ENCODE measurements at regions not wholly inside any gene's neighbourhood (a gene's known extent, or its start where the extent isn't known, plus 50 kb on each side); places are given as distances from the start of the nearest gene placed in this dataset.
"Not testable (repeated sequence)": the region's sequence is repeated elsewhere in the genome, so short reads cannot be mapped to it uniquely, and the experiment has no call there.

DNA sequence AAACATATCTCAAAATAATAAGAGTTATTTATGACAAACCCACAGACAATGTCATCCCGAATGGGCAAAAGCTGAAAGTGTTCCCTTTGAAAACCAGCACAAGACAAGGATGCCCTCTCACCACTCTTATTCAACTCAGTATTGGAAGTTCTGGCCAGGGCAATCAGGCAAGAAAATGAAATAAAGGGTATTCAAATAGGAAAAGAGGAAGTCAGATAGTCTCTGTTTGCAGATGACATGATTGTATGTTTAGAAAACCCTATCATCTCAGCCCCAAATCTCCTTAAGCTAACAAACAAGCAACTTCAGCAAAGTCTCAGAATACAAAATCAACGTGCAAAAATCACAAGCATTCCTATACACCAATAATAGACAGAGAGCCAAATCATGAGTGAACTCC lies 169.8 kb downstream of the MRPL39 start:
- in situ Hi-C loops (cut with HindIII; ENCODE audit: low pct_ligation_motif_present, low pct_unique_long_range_greater_than_20kb, low sequenced_read_pairs); DNase-seq: not testable (repeated sequence)

DNA sequence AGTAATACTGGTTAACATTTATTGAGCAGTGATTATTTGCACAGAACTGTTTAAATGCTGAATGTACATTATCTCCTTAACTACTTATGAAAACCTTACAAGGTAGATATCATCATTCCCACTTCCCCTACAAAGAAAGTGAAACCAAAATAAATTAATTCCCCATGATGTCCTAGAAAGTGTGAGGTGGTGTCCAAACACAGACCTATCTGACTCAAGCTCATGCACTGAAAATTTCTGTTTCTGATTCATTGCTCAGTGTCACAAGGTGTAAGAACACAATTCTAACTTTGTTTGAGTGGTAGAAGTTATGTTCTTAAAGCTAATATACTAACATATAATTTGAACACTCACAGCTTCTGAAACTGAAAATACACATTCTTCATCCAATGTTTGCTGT lies 178.7 kb downstream of the MRPL39 start:
- DNase-seq, result peak; percentile 11
- in situ Hi-C loops (cut with HindIII; ENCODE audit: low pct_ligation_motif_present, low pct_unique_long_range_greater_than_20kb, low sequenced_read_pairs), result no loop called here

DNA sequence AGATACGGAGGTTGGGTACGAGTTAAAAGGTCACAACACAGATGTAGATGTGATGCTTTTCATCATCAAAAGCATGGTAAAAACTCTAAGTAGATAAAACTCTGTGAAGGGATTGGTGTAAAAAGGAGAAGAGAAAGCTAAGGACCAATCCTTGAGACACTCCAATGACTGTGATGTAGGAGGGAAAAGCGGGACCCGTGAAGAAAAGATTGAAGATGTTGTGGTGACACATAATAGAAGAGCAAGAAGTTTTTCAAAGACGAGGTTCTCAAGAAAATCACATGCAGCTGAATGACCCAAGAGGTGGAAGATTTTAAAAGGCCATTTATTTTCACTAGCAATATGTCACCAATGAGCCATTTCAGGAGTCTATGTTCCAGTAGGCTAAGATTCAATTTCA lies 179.5 kb downstream of the MRPL39 start:
- DNase-seq, result no peak
- in situ Hi-C loops (cut with HindIII; ENCODE audit: low pct_ligation_motif_present, low pct_unique_long_range_greater_than_20kb, low sequenced_read_pairs), result no loop called here

DNA sequence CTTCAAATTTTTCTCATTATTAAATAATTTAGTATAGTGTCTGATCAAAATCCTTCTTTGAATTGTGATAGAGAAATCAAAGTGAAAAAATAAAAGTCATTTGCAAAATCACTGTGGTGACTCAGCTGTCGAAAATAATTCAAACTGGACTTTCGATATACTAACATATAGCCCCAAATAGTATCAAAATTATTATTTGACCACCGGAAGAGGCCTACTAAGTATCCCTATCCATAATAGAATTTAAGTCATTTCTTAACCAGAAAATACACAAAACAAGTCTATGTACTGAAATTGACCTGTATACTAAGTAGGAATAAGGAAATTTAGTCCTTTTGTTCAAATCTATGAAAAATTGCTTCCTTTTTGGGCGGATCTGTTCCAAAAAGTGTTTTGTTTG lies 180.7 kb downstream of the MRPL39 start:
- DNase-seq, result no peak
- in situ Hi-C loops (cut with HindIII; ENCODE audit: low pct_ligation_motif_present, low pct_unique_long_range_greater_than_20kb, low sequenced_read_pairs), result no loop called here

DNA sequence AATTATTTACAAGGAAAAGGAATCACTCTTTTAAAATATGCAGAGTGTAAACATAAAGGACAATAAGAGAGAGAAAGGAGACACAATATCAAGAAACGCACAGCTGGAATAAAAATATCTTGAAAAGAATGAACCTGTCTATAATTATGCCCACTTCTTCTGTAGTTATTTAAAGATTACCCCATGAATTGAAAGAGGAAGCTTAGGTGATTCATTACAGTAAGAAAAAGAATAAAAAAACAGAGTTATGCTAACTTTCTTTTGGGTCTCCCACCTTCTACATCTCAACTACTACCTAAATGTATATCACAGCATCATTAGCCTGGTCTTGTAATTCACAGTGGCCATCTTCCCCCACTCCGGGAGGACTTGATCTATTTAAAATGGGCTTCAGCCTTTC lies 182.1 kb downstream of the MRPL39 start:
- in situ Hi-C loops (cut with HindIII; ENCODE audit: low pct_ligation_motif_present, low pct_unique_long_range_greater_than_20kb, low sequenced_read_pairs), result no loop called here
- DNase-seq, result no peak

DNA sequence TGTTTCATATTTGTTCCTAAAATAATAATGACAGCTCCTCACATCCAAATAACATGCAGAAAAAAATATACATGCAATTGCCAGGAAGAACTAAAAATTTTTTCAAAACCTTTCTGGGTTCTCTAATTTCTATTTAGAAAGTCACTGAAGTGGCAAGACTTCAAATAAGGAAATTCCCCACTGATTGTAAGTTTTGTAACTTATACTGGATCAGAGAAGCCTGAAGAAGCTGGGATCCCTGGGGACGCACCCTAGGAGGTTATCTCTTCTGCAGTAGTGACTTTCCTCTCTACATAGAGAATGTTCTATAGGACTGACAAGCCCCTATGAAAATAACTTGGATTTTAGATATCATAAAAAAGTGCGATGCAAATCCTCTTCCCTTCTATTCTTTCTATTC lies 182.6 kb downstream of the MRPL39 start:
- in situ Hi-C loops (cut with HindIII; ENCODE audit: low pct_ligation_motif_present, low pct_unique_long_range_greater_than_20kb, low sequenced_read_pairs), result no loop called here
- DNase-seq, result no peak

DNA sequence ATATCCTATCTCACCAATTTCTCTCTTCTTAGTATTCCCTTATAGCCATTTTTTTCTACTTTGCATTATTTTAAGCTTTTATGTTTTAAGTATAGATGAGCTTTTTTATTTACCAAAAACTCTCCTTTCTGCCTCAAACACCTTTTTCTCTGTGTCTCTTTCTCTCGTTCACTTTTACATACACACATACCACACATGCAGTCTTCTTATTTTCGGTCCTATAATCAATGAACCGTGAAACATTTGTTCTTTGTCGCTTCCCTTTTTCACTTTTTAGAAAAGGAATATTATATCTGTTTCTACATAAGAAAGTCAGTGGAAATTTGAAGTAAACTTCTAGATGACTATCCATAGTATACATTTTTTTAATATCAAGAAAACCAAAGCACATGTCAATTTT lies 183.2 kb downstream of the MRPL39 start:
- DNase-seq, result no peak
- in situ Hi-C loops (cut with HindIII; ENCODE audit: low pct_ligation_motif_present, low pct_unique_long_range_greater_than_20kb, low sequenced_read_pairs), result no loop called here

DNA sequence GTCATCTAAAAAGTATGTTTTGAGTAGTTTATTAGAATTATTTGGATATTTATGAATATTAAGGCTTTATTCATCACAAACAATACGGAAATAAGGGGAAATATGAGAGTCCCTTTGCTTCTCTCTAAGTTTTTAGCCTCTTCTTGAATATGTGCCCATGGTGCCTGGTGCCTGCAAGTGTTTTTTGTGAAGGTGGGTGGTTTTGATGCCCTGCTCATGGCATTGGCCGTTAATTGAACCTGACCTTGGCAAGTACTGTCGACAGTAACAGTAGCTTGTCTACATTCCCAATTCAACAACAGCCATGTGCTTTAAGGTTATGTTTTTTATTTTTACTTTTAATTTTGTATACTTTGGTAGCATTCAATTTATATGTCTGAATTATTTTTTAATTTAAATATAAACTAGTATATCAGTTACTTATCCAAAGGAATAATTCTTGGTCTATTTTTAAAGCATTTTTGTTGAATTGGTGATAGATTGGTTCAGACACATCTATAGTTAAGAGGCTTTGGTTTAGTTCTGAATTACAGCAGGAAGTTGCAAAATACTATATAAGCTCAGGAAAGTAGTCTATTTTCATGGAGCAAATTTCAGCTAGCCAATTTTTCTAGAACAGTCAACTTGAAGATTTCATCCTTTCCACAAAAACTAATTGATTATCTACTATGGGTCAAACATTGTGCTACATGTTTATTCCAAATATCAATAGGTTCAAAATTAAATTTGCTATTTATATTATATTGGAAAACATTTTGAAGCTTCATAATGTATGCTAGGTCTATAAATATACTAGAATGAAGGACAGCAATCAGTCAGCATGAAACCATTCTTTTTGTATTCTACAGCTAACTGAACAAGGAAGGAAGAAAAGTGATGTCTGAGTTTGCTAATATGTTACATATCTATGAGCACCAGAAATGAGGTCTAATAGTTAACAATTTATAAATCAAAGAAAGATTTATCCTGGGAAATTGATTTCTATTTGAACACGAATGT lies 184.4 kb downstream of the MRPL39 start:
- no peak for DNase-seq
- in situ Hi-C loops (cut with HindIII; ENCODE audit: low pct_ligation_motif_present, low pct_unique_long_range_greater_than_20kb, low sequenced_read_pairs), result no loop called here

DNA sequence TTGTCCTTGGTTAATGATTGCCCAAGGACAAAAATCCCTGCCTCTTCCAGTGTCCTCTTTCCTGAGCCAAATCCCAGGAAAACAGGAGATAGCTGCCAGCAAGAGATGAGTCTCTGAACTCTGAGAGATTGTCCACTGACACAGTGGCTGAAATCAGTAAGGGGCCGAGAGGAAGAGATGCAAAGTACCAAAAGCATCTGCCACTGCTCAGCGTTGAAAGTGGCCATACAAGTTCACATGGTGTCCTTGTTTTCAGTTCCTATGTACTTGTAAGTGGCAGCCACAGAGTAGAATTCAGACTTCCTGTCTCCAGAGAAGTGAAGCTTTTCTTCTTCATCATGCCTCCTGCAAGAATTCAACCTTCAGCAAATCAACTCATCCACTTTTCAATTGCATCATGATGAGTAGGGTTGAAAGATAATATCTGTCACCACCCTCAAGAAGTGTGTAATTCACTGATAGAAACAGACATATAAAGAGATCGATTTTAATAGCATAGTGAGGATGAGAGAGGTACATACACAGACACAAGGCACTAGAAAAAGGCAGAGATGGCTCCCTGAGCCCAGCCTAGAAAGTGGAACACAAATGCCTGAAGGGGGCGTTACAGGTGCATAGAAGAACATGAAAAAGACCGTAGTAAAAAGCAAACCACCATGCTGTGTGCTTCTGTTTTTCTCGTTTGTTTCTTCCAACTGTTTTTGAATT lies 185.8 kb downstream of the MRPL39 start:
- in situ Hi-C loops (cut with HindIII; ENCODE audit: low pct_ligation_motif_present, low pct_unique_long_range_greater_than_20kb, low sequenced_read_pairs), result no loop called here
- peak; percentile 65 for DNase-seq

DNA sequence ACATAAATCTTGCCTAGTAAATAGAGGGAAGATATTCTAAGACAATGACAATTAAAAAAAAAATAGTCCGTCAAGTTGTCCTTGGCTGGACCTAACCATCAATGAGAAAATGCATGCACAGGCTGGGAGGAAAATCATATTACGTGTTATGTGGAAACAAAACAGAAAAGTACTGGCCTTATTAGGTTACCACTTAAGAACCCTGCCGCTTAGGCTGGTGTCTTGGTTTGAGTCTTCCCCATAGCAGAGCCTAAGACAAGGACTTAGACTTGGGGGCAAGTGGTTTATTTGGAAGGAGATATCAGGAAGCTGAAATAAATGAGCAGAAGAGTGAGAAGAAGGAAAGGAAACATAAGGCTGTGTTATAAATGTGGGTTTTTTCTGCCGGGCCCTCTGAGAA lies 186.4 kb downstream of the MRPL39 start:
- DNase-seq, result no peak
- in situ Hi-C loops (cut with HindIII; ENCODE audit: low pct_ligation_motif_present, low pct_unique_long_range_greater_than_20kb, low sequenced_read_pairs), result no loop called here

DNA sequence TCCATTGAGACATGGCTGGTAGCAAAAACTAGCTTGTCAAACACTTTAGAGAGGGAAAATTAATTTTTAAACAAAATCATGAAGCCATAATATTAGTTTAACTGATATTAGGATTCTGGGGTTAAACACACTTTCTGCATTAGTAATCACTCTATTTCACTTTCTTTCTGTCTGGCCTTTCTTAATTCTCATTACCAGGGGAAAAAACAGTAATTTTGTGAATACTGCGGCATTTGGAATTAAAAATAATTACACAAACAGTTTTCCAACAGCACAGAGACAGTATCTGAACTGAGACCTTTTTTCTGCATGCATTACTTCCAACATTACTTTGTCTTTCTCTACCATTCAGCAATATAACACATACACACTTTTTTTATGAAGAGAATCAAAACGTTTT lies 190.6 kb downstream of the MRPL39 start:
- in situ Hi-C loops (cut with HindIII; ENCODE audit: low pct_ligation_motif_present, low pct_unique_long_range_greater_than_20kb, low sequenced_read_pairs), result no loop called here
- no peak for DNase-seq

DNA sequence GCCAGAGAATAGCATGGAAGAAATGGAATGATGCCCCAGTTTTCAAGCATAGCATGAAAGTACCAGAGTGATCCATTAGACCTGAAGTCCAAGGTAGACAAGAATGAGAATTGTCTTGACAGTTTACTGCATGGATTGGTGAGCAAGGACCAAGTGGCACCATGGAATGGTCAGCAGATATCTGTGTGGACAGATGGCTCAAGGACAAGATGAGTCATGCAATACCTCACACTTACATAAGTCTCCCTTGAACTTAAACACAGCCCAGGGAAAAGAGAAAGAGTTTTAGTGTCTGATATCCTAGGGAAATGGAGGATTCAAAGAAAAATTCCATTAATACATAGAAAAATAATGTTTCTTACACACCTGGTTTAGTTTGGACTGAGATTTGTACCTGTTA lies 195.2 kb downstream of the MRPL39 start:
- in situ Hi-C loops (cut with HindIII; ENCODE audit: low pct_ligation_motif_present, low pct_unique_long_range_greater_than_20kb, low sequenced_read_pairs), result no loop called here
- DNase-seq, result no peak

DNA sequence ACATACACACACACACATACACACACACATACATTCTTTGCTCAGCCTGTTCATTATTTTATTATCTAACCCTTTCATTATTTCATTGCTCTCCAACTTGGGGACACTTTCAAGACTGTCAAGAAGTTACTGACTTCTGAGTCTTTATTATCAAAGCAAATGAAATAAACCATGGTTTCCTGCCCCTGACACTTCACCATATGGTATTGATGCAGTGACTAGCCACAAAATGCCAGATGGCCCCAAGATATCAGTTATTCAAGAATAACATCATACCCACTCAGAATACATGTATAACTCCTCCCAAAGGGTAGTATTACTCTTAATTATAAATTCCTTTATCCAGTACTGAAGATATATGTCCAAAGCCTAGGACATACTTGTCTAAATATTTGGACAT lies 197.3 kb downstream of the MRPL39 start:
- DNase-seq, result no peak
- in situ Hi-C loops (cut with HindIII; ENCODE audit: low pct_ligation_motif_present, low pct_unique_long_range_greater_than_20kb, low sequenced_read_pairs), result no loop called here

DNA sequence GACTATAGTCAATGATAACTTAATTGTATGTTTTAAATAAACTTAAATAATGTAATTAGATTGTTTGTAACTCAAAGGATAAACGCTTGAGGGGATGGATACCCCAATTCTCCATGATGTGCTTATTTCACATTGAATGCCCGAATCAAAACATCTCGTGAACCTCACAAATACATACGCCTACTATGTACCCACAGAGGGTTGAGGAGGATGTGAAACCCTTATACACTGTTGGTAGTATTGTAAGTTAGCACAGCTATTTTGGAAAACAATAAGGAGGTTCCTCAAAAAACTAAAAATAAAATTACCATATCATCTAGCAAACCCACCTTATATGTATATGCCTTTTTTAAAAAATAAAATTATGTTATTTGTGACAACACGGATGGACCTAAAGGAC lies 198.6 kb downstream of the MRPL39 start:
- in situ Hi-C loops (cut with HindIII; ENCODE audit: low pct_ligation_motif_present, low pct_unique_long_range_greater_than_20kb, low sequenced_read_pairs), result no loop called here
- DNase-seq, result no peak

DNA sequence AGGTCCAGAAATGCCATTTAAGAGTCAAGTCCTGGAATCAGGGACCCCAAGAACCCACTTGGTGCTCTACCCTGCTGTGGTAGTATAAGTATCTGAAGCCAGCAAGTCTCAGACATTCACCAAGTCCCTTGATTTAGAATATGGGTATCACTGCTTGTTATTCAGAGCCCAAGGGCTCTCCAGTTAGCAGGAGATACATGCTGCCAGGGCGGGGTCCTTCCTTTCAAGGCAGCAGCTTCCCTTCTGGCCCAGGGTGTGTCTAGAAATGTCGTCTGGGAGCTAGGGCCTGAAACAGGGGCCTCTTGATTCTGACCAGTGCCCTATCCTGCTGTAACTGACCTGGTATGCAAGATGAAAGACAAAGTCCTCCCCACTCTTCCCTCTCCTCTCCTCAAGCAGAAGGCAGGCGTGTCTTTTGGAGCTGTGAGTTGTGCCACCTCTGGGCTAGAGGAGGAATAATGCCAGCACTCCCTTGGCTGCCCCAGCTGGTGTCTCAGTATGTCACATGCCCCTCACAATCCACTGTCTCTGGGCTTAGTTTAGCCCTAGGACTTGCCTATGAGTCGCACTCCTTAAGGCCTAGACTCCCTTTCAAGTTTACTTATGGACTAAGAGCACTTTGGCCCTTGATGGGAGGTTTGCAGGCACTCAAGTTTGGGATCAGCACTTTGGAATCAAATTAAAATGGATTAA lies 200.2 kb downstream of the MRPL39 start:
- in situ Hi-C loops (cut with HindIII; ENCODE audit: low pct_ligation_motif_present, low pct_unique_long_range_greater_than_20kb, low sequenced_read_pairs), result no loop called here
- DNase-seq, result no peak

DNA sequence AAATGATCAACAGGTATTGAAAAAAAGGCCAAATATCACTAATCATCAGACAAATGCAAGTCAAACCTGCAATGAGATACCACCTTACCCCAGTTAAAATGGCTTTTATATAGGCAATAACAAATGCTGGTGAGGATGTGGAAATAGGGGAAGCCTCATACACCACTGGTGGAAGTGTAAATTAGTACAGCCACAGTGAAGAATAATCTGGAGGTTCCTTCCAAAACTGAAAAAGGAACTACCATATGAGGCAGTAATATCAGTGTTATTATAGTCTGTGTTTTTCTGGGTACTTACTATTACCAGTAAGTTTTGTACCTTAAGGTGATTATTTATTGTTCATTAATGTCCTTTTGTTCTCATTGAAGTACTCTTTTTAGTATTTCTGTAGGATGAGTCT lies 201.3 kb downstream of the MRPL39 start:
- no peak for DNase-seq
- in situ Hi-C loops (cut with HindIII; ENCODE audit: low pct_ligation_motif_present, low pct_unique_long_range_greater_than_20kb, low sequenced_read_pairs), result no loop called here

DNA sequence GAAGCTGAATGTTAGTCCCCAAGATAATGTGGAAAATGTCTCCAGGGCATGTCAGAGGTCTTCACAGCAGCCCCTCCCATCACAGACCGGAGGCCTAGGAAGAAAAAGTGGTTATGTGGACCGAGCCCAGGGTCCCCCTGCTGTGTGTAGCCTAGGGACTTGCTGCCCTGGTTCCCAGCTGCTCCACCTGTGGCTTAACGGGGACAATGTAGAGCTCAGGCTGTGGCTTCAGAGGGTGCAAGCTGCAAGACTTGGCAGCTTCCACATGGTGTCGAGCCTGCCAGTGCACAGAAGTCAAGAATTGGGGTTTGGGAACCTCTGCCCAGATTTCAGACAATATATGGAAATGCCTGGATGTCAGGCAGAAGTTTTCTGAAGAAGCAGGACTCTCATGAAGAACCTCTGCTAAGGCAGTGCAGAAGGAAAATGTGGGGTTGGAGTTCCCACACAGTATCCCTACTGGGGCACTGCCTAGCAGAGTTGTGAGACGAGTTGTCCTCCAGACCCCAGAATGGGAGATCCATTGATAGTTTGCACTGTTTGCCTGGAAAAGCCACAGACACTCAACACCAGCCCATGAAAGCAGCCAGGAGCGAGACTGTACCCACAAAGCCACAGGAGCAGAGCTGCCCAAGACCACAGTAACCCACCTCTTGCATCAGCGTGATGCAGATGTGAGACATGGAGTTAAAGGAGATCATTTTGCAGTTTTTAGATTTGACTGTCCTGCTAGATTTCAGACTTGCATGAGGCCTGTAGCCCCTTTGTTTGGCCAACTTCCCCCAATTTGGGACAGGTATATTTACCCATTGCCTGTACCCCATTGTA lies 204.9 kb downstream of the MRPL39 start:
- DNase-seq, result no peak
- in situ Hi-C loops (cut with HindIII; ENCODE audit: low pct_ligation_motif_present, low pct_unique_long_range_greater_than_20kb, low sequenced_read_pairs), result no loop called here

DNA sequence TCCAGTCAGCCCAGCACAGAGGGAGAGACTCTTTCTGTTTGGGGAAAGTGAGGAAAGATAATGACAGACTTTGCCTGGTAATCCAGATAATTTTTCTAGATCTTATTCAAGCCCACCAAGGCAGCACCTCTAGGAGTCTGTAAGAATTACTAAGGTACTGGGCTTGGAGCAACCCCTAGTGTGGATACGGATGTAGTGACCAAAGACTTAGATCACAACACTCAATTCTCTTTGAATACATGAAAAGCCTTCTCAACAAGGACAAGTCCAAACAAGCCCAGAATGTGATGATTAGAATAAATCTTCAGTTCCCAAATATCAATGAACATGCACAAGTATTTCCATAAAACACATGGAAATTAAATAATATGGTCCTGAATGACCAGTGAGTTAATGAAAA lies 206.9 kb downstream of the MRPL39 start:
- in situ Hi-C loops (cut with HindIII; ENCODE audit: low pct_ligation_motif_present, low pct_unique_long_range_greater_than_20kb, low sequenced_read_pairs), result no loop called here
- no peak for DNase-seq

DNA sequence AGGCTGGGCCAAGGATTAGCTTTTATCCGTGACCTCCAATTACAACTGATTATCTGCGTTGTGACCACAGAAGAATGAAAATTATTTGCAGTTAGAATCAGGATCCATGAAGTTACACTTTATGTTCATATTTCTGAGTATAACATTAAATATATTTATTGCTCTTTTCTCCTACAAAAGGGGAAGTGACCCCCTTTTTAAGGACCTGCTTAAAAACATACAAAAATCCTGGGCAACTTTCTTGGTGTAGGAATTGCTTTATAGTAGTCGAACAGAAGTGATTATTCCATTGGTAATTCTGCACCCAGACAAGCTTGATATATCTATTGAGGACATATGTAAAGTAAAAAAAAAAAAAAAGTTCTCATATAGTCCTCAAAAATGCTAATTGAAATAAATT lies 208.7 kb downstream of the MRPL39 start:
- in situ Hi-C loops (cut with HindIII; ENCODE audit: low pct_ligation_motif_present, low pct_unique_long_range_greater_than_20kb, low sequenced_read_pairs), result no loop called here
- no peak for DNase-seq

All from ACHN (cell line).